ENCODE measurements at regions not wholly inside any gene's neighbourhood (a gene's known extent, or its start where the extent isn't known, plus 50 kb on each side); places are given as distances from the start of the nearest gene placed in this dataset.

- no peak overlapping the region for H3K4me3 Mint-ChIP-seq
- H3K27me3 Mint-ChIP-seq (ENCODE audit: low read depth) = peaks cover 6% of the 10 kb centered on the region
- no CpG with 5 or more reads among the region's 3 CpGs for WGBS (ENCODE audit: extremely low coverage, insufficient read length, low lambda C conversion rate)
Observed at GRCh38 chr3:113057117-113057516, 66.3 kb downstream of the GTPBP8 start.

More at GRCh38 chr3:113057117-113057516, 66.3 kb downstream of the GTPBP8 start:
- Histone ChIP-seq H2AK5ac (ENCODE audit: insufficient read length, low read length) (no peak overlapping the region), H3K79me1 (ENCODE audit: insufficient read depth, low read depth, low read length, poor library complexity, severe bottlenecking) (no peaks in the 10 kb centered on the region), H3K9ac (ENCODE audit: extremely low read depth, insufficient read length, low read length) (no peak overlapping the region), H3K27ac (ENCODE audit: insufficient read length, low read depth, low read length) (no peak overlapping the region), H3K23me2 (ENCODE audit: insufficient read length, low read depth, low read length, poor library complexity, severe bottlenecking) (no peaks in the 10 kb centered on the region), H3K18ac (ENCODE audit: insufficient read length, low read depth, low read length) (no peak overlapping the region), H3K4ac (ENCODE audit: low read depth, low read length) (no peak overlapping the region), H3K9me3 (ENCODE audit: control insufficient read depth, low read depth, low read length) (no peaks in the 10 kb centered on the region), H2AFZ (ENCODE audit: low read length) (no peak overlapping the region), H3T11ph (ENCODE audit: low read length) (no peak overlapping the region), H2BK120ac (ENCODE audit: low read depth, low read length, poor library complexity, severe bottlenecking) (no peak overlapping the region), H3K23ac (ENCODE audit: insufficient read length, low read depth, low read length) (no peak overlapping the region), H4K5ac (ENCODE audit: insufficient read length, low read depth, low read length) (no peak overlapping the region), H4K8ac (replicated peaks; ENCODE audit: insufficient read length, low read depth, low read length) (no peak overlapping the region), H2BK12ac (ENCODE audit: insufficient read length, low read depth, low read length) (no peak overlapping the region), H2BK15ac (ENCODE audit: low read depth, low read length) (no peak overlapping the region), H4K91ac (ENCODE audit: insufficient read length, low read depth, low read length) (no peak overlapping the region), H3K4me1 (ENCODE audit: insufficient read depth, low read length) (no peaks in the 10 kb centered on the region), H3K27me3 (ENCODE audit: insufficient read depth, low read length) (no peaks in the 10 kb centered on the region), H2BK20ac (ENCODE audit: low read depth, low read length, poor library complexity, severe bottlenecking) (no peak overlapping the region), H4K20me1 (ENCODE audit: control insufficient read depth, insufficient read depth, insufficient read length) (no peaks in the 10 kb centered on the region), H2BK5ac (ENCODE audit: insufficient read length, low read length) (no peak overlapping the region), H3K56ac (ENCODE audit: insufficient read length, low read depth, low read length) (no peak overlapping the region), H3K4me2 (ENCODE audit: insufficient read depth, insufficient read length, low read length) (no peak overlapping the region), H3K79me2 (ENCODE audit: insufficient read depth, low read length) (no peaks in the 10 kb centered on the region), H3K14ac (ENCODE audit: insufficient read depth, low read length) (no peak overlapping the region)
- H3K36me3 Mint-ChIP-seq (ENCODE audit: insufficient read depth in 1 of 3, low read depth in 3 of 3) = no peaks in the 10 kb centered on the region
- H3K4me1 Mint-ChIP-seq = peaks cover 0 to 3% of the 10 kb centered on the region in 2 experiments; a peak in 1 of 4 replicates
- no peak for DNase-seq
- no peak overlapping the region for H3K27ac Mint-ChIP-seq
- TF ChIP-seq, protein P1, sequence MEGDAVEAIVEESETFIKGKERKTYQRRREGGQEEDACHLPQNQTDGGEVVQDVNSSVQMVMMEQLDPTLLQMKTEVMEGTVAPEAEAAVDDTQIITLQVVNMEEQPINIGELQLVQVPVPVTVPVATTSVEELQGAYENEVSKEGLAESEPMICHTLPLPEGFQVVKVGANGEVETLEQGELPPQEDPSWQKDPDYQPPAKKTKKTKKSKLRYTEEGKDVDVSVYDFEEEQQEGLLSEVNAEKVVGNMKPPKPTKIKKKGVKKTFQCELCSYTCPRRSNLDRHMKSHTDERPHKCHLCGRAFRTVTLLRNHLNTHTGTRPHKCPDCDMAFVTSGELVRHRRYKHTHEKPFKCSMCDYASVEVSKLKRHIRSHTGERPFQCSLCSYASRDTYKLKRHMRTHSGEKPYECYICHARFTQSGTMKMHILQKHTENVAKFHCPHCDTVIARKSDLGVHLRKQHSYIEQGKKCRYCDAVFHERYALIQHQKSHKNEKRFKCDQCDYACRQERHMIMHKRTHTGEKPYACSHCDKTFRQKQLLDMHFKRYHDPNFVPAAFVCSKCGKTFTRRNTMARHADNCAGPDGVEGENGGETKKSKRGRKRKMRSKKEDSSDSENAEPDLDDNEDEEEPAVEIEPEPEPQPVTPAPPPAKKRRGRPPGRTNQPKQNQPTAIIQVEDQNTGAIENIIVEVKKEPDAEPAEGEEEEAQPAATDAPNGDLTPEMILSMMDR (conservative IDR thresholded peaks at IDR 0.05) = no peak
- no peaks in the 10 kb centered on the region for H3K9me3 Mint-ChIP-seq
